OCI-LY7 (cell line): ENCODE measurements at regions not wholly inside any gene's neighbourhood (a gene's known extent, or its start where the extent isn't known, plus 50 kb on each side); places are given as distances from the start of the nearest gene placed in this dataset.

Experiments used
- CTCF ChIP-seq: fragments of 200-600 bp; sonication (generic); conservative IDR thresholded peaks from 2 replicates; pipeline ENCODE4 v1.5.1; 2014; ENCODE audit warnings: mild to moderate bottlenecking, antibody characterized with exemption, low read length, moderate library complexity, mixed read lengths
- EZH2phosphoT487 ChIP-seq: fragments of 200-600 bp; sonication (generic); IDR thresholded peaks from 2 replicates; pipeline ENCODE4 v1.6.1; 2018; ENCODE audit warnings: low read depth, borderline replicate concordance, mild to moderate bottlenecking, mixed run types, antibody characterized with exemption, low read length, moderate library complexity, mixed read lengths

GRCh38 chr11:32184723-32185376 lies 94.0 kb downstream of the RCN1 start:
- TF ChIP-seq CTCF = no peak
- TF ChIP-seq EZH2phosphoT487 = no peak
